ENCODE measurements at regions not wholly inside any gene's neighbourhood (a gene's known extent, or its start where the extent isn't known, plus 50 kb on each side); places are given as distances from the start of the nearest gene placed in this dataset.

DNA sequence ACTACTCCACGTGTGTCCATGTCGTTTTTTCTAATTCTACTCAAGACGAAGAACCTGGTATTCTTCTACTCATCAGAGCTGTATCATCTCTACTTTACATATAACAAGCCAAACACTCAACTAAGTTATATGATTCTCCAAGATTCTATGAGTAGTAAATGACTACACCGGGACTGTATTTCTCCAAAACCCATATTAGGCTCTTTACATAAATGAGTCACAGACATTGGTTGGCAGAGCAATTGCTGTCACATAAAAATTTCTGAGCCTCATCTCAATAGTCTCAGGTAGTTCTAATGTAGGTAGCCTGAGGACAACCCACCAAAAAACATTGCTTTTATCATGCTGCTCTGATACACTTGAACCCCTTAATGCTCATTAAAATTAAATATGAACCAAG lies 1092.3 kb upstream of the NXPH2 start:
- DNase-seq (ENCODE audit: low spot score, unreplicated experiment): no peak
- H3K9me3 Mint-ChIP-seq (ENCODE audit: low read depth): peaks cover 3% of the 10 kb centered on the region
- TF ChIP-seq, protein P1, sequence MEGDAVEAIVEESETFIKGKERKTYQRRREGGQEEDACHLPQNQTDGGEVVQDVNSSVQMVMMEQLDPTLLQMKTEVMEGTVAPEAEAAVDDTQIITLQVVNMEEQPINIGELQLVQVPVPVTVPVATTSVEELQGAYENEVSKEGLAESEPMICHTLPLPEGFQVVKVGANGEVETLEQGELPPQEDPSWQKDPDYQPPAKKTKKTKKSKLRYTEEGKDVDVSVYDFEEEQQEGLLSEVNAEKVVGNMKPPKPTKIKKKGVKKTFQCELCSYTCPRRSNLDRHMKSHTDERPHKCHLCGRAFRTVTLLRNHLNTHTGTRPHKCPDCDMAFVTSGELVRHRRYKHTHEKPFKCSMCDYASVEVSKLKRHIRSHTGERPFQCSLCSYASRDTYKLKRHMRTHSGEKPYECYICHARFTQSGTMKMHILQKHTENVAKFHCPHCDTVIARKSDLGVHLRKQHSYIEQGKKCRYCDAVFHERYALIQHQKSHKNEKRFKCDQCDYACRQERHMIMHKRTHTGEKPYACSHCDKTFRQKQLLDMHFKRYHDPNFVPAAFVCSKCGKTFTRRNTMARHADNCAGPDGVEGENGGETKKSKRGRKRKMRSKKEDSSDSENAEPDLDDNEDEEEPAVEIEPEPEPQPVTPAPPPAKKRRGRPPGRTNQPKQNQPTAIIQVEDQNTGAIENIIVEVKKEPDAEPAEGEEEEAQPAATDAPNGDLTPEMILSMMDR (IDR thresholded peaks at IDR 0.05; ENCODE audit: unreplicated experiment): no peak
- H3K27me3 Mint-ChIP-seq: no peaks in the 10 kb centered on the region
- H3K4me3 Mint-ChIP-seq (ENCODE audit: low read depth): no peak overlapping the region
- H3K36me3 Mint-ChIP-seq (ENCODE audit: insufficient read depth): no peaks in the 10 kb centered on the region
- H3K27ac Mint-ChIP-seq: no peak overlapping the region
- H3K4me1 Mint-ChIP-seq (ENCODE audit: low read depth): no peaks in the 10 kb centered on the region

DNA sequence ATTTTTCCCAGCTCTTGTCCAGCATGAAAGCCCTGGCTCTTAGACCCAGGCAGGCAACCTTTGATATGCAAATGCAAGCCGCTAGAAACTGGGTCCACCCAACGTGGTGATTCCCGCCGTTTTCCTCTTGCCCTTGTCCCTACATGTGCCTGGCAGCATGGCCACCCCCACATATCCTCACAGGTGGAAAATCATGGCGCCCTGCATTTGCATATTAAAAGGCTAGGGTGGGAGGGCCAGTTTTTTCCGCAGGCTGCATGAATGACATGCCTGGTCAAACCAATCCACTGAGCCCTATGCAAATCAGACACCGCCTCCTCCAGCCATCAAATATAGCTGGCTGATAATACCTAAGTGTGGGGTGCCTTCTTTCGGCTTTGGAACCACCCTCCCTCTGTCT lies 1091.8 kb upstream of the NXPH2 start:
- DNase-seq (ENCODE audit: low spot score, unreplicated experiment): no peak
- TF ChIP-seq, protein P1 (IDR thresholded peaks at IDR 0.05; ENCODE audit: unreplicated experiment): no peak

DNA sequence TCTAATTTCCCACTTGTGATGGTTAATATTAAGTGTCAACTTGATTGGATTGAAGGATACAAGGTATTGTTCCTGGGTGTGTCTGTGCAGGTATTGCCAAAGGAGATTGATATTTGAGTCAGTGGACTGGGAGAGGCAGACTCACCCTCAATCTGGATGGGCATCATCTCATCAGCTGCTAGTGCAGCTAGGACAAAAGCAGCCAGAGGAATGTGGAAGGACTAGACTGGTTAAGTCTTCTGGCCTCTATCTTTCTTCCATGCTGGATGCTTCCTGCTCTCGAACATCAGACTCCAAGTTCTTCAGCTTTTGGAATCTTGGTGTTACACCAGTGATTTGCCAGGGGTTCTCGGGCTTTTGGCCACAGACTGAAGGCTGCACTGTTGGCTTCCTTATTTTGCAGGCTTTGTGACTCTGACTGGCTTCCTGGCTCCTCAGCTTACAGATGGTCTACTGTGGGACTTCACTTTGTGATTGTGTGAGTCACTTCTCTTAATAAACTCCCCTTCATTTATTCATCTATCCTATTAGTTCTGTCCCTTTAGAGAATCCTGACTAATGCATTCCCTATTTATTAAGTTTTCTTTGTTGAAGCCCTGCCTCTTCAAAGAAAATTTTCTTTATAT lies 1087.5 kb upstream of the NXPH2 start:
- TF ChIP-seq, protein P1 (IDR thresholded peaks at IDR 0.05; ENCODE audit: unreplicated experiment): no peak
- Mint-ChIP-seq H3K36me3 (ENCODE audit: insufficient read depth) (no peaks in the 10 kb centered on the region), H3K27me3 (no peaks in the 10 kb centered on the region), H3K9me3 (ENCODE audit: low read depth) (peaks cover 21% of the 10 kb centered on the region), H3K27ac (no peak overlapping the region), H3K4me3 (ENCODE audit: low read depth) (no peak overlapping the region), H3K4me1 (ENCODE audit: low read depth) (no peaks in the 10 kb centered on the region)
- no peak for DNase-seq (ENCODE audit: low spot score, unreplicated experiment)

More for the DNA sequence above, 1091.8 kb upstream of the NXPH2 start:
- Mint-ChIP-seq H3K4me1 (ENCODE audit: low read depth) (no peaks in the 10 kb centered on the region), H3K36me3 (ENCODE audit: insufficient read depth) (no peaks in the 10 kb centered on the region), H3K9me3 (ENCODE audit: low read depth) (peaks cover 3% of the 10 kb centered on the region), H3K27ac (no peak overlapping the region), H3K4me3 (ENCODE audit: low read depth) (no peak overlapping the region), H3K27me3 (no peaks in the 10 kb centered on the region)

DNA sequence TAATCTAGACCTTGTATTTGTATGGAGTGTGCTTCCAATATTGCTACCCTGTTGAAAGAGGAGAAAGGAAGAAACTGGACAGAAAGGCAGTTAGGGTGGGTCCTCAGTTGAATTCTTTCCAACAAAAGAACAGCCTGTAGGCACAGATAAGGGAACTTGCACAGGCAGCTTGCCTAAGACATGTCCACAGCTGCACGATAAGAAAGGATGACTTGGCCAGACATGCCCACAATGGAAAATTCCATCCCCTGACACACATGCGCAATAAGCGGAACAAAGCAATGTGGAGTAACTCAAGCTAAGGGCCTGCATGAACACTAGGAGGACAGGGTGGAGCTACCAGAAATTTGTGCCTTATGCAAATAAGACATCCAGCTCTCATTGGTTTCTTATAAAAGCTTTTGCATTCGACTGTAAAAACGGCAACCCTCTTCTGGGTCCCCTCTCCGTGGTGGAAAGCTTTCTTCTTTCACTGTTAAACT lies 1084.7 kb upstream of the NXPH2 start:
- DNase-seq (ENCODE audit: low spot score, unreplicated experiment): no peak
- H3K27me3 Mint-ChIP-seq: no peaks in the 10 kb centered on the region
- peaks cover 35% of the 10 kb centered on the region for H3K9me3 Mint-ChIP-seq (ENCODE audit: low read depth)
- H3K27ac Mint-ChIP-seq: no peak overlapping the region
- TF ChIP-seq, protein P1 (IDR thresholded peaks at IDR 0.05; ENCODE audit: unreplicated experiment): no peak
- no peaks in the 10 kb centered on the region for H3K36me3 Mint-ChIP-seq (ENCODE audit: insufficient read depth)
- H3K4me3 Mint-ChIP-seq (ENCODE audit: low read depth): no peak overlapping the region
- H3K4me1 Mint-ChIP-seq (ENCODE audit: low read depth): no peaks in the 10 kb centered on the region

DNA sequence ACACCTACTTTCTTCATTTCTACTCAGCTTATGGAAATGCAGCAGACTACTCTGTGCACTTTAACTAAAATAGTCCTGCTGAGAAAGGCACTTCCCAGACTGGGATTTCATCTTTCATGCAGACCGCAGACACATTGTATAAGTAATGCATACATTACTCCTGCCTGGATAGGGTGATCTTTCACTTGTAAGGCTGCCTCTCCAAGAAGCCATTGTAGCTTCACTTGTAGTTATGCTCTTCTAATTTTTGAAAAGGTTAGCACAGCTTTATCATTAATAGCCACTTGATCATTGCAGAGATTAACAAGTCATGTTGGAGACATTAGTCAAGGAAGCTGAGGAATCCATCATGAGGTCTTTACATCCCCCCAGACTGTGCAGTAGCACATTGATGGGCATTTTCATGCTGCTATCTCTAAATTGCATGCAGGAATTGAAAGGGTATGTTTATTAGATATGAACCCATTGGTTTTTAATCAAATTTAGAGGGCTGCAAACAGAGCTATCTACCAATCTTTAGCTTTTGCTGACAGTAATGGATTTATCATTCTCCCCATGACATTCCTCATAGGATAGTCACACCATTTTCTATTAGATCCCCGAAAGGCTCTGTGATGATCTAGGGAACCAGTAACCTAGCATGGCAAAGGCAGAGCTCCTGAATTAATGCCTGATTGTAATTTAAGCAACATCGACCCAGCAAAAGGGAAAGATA lies 1074.7 kb upstream of the NXPH2 start:
- TF ChIP-seq, protein P1 (IDR thresholded peaks at IDR 0.05; ENCODE audit: unreplicated experiment): no peak
- H3K27ac Mint-ChIP-seq: no peak overlapping the region
- H3K36me3 Mint-ChIP-seq (ENCODE audit: insufficient read depth): no peaks in the 10 kb centered on the region
- peaks cover 7% of the 10 kb centered on the region for H3K9me3 Mint-ChIP-seq (ENCODE audit: low read depth)
- H3K4me3 Mint-ChIP-seq (ENCODE audit: low read depth): no peak overlapping the region
- no peaks in the 10 kb centered on the region for H3K27me3 Mint-ChIP-seq
- DNase-seq (ENCODE audit: low spot score, unreplicated experiment): no peak
- H3K4me1 Mint-ChIP-seq (ENCODE audit: low read depth): no peaks in the 10 kb centered on the region
